GM12878 (cell line): ENCODE measurements at regions not wholly inside any gene's neighbourhood (a gene's known extent, or its start where the extent isn't known, plus 50 kb on each side); places are given as distances from the start of the nearest gene placed in this dataset.

Source experiments
- ATAC-seq: fragments of 200-7000 bp; cut with Tn5 transposase; 3 replicates; pipeline ENCODE4 v1.9.1; 2020; ENCODE audit warnings: mild to moderate bottlenecking, moderate library complexity
- BruUV-seq: library from RNA; stranded (reverse); fragments of 400-500 nt; replicated peaks from 2 replicates; lab custom pipeline; 2021; lab: Mats Ljungman, UMichigan
- CTCF ChIA-PET: fragments of 300-600 bp; sonication (Branson Sonifier 250); formaldehyde crosslinking; extraction: SDS; loops from one replicate; lab custom pipeline; 2021; ENCODE audit warnings: inconsistent platforms; lab: Yijun Ruan, JAX
- POLR2A ChIA-PET: fragments of 350-600 bp; formaldehyde crosslinking; extraction: SDS; loops from one replicate; lab custom pipeline; 2021; ENCODE audit warnings: inconsistent platforms; lab: Charles Lee
- RAD21 ChIA-PET: fragments of 300-600 bp; sonication (Branson Sonifier 250); formaldehyde crosslinking; loops from one replicate; lab custom pipeline; 2023; ENCODE audit warnings: antibody characterized with exemption; ENCODE audit not compliant: unreplicated experiment; lab: Charles Lee
- SMC1A ChIA-PET: fragments of 300-600 bp; sonication (Branson Sonifier 250); formaldehyde crosslinking; loops from one replicate; lab custom pipeline; 2023; ENCODE audit not compliant: unreplicated experiment, uncharacterized antibody; lab: Charles Lee
- DNase-seq: peaks from one replicate; pipeline ENCODE4 v3.0.0-alpha.2; 2011; ENCODE audit warnings: low read depth, low spot score
- FAIRE-seq: peaks from 3 replicates; lab custom pipeline; 2011; peaks lifted over from hg19 to GRCh38; lab: Jason Lieb, UNC
- H2AFZ ChIP-seq: 2 replicates; pipeline ENCODE4 v1.6.0; 2011; ENCODE audit warnings: low read depth, low read length, control low read depth; ENCODE audit not compliant: control insufficient read depth
- H3K27ac ChIP-seq: 2 replicates; pipeline ENCODE4 v1.5.1; 2011; ENCODE audit warnings: control low read depth; ENCODE audit not compliant: control insufficient read depth, insufficient read depth
- H3K27me3 ChIP-seq, 2 experiments: replicated peaks in 1 of 2; 2 replicates each; pipeline versions ENCODE4 v1.6.0 to v1.6.1; 2011; ENCODE audit warnings: low read length in 1 of 2; ENCODE audit not compliant: control insufficient read depth in 2 of 2, insufficient read depth in 2 of 2
- H3K36me3 ChIP-seq, 2 experiments: 2 replicates each; pipeline ENCODE4 v1.5.1; 2011; ENCODE audit warnings: low read length in 1 of 2; ENCODE audit not compliant: control insufficient read depth in 2 of 2, insufficient read depth in 2 of 2
- H3K4me1 ChIP-seq: 2 replicates; pipeline ENCODE4 v1.6.1; 2011; ENCODE audit warnings: mild to moderate bottlenecking, low read length, moderate library complexity, mixed read lengths; ENCODE audit not compliant: control insufficient read depth, insufficient read depth
- H3K4me2 ChIP-seq: 2 replicates; pipeline ENCODE4 v1.6.0; 2011; ENCODE audit warnings: control low read depth; ENCODE audit not compliant: control insufficient read depth, insufficient read depth
- H3K4me3 ChIP-seq: fragments of 200-600 bp; sonication (generic); 2 replicates; pipeline ENCODE4 v1.5.1; 2016
- H3K79me2 ChIP-seq: 2 replicates; pipeline ENCODE4 v1.6.0; 2011; ENCODE audit warnings: low read length; ENCODE audit not compliant: control insufficient read depth, insufficient read depth
- H3K9ac ChIP-seq: 2 replicates; pipeline ENCODE4 v1.8.0; 2011; ENCODE audit warnings: low read length, control low read depth, mixed read lengths; ENCODE audit not compliant: control insufficient read depth, insufficient read depth
- H3K9me3 ChIP-seq: replicated peaks from 3 replicates; pipeline ENCODE4 v1.5.1; 2011; ENCODE audit warnings: mild to moderate bottlenecking, low read length; ENCODE audit not compliant: control insufficient read depth, insufficient read depth
- H4K20me1 ChIP-seq: 2 replicates; pipeline ENCODE4 v1.6.0; 2011; ENCODE audit not compliant: control insufficient read depth, insufficient read depth
- CBX3 ChIP-seq: fragments of 200-600 bp; sonication (generic); IDR thresholded peaks from 2 replicates; pipeline ENCODE4 v1.6.1; 2016; ENCODE audit warnings: low read depth, borderline replicate concordance
- CBX5 ChIP-seq: sonication (generic); IDR thresholded peaks from 2 replicates; pipeline ENCODE4 v1.6.1; 2016; ENCODE audit warnings: low read depth, moderate library complexity, mild to moderate bottlenecking, inconsistent platforms
- CTCF ChIP-seq, 3 experiments: IDR thresholded peaks in 2 of 3; conservative IDR thresholded peaks in 1 of 3; 2 replicates each; pipeline ENCODE4 v1.5.1; 2011; ENCODE audit warnings: low read depth in 3 of 3, low read length in 3 of 3, mild to moderate bottlenecking in 3 of 3, control low read depth in 2 of 3, moderate library complexity in 2 of 3, inconsistent platforms in 1 of 3, mixed read lengths in 1 of 3; ENCODE audit not compliant: control insufficient read depth in 2 of 3, insufficient read depth in 1 of 3; ENCODE audit errors: extremely low read depth in 1 of 3
- EZH2 ChIP-seq: IDR thresholded peaks from 2 replicates; pipeline ENCODE4 v1.6.1; 2012; ENCODE audit warnings: low read depth, mild to moderate bottlenecking, control low read depth, inconsistent platforms, low read length, borderline replicate concordance; ENCODE audit not compliant: control insufficient read depth
- IKZF1 ChIP-seq: fragments of 450-650 bp; conservative IDR thresholded peaks from 2 replicates; pipeline ENCODE4 v1.6.1; 2017; ENCODE audit warnings: antibody characterized with exemption, mild to moderate bottlenecking
- MYC ChIP-seq: IDR thresholded peaks from 2 replicates; pipeline ENCODE4 v1.6.1; 2011; ENCODE audit warnings: mild to moderate bottlenecking, low read length, moderate library complexity, inconsistent platforms; ENCODE audit not compliant: insufficient read depth, insufficient replicate concordance, insufficient read length, severe bottlenecking
- NFYA ChIP-seq: IDR thresholded peaks from 2 replicates; pipeline ENCODE4 v1.6.1; 2011; ENCODE audit warnings: low read depth, mild to moderate bottlenecking, low read length, improper control_type of control experiment, borderline replicate concordance
- NRF1 ChIP-seq: conservative IDR thresholded peaks from 2 replicates; pipeline ENCODE4 v1.6.1; 2011; ENCODE audit warnings: mild to moderate bottlenecking, low read depth, low read length, improper control_type of control experiment
- POLR2AphosphoS5 ChIP-seq: IDR thresholded peaks from 2 replicates; pipeline ENCODE4 v1.6.1; 2011; ENCODE audit warnings: mild to moderate bottlenecking, low read length, inconsistent platforms
- RBBP5 ChIP-seq: fragments of 200-600 bp; sonication (generic); conservative IDR thresholded peaks from 2 replicates; pipeline ENCODE4 v1.6.1; 2016
- RELB ChIP-seq: fragments of 450-650 bp; IDR thresholded peaks from 2 replicates; pipeline ENCODE4 v1.6.1; 2017; ENCODE audit warnings: low read depth, mild to moderate bottlenecking, moderate library complexity
- SRF ChIP-seq, 2 experiments: IDR thresholded peaks; 2 replicates each; pipeline ENCODE4 v1.6.1; 2011; ENCODE audit warnings: low read depth in 2 of 2, low read length in 2 of 2, mild to moderate bottlenecking in 1 of 2, moderate library complexity in 1 of 2
- TARDBP ChIP-seq: IDR thresholded peaks from 2 replicates; pipeline ENCODE4 v1.6.1; 2016; ENCODE audit warnings: borderline replicate concordance
- ZZZ3 ChIP-seq: IDR thresholded peaks from 2 replicates; pipeline ENCODE4 v1.6.1; 2011; ENCODE audit warnings: low read depth; ENCODE audit not compliant: control insufficient read depth, insufficient read length
- WGBS: methylation state at CpG from one replicate; pipeline ENCODE4 v1.1.6; 2016; ENCODE audit warnings: low lambda C conversion rate; ENCODE audit not compliant: insufficient replicate concordance, insufficient coverage; ENCODE audit errors: missing lambda C conversion rate; 5-methylcytosine and 5-hydroxymethylcytosine counted together
- in situ Hi-C: fragments of 300-500 bp; cut with MboI; formaldehyde crosslinking; loops from 9 replicates; pipeline ENCODE4 v1.14.3; 2018; ENCODE audit warnings: mixed read lengths
- intact Hi-C: fragments of 100-400 bp; cut with micrococcal nuclease; formaldehyde crosslinking; loops from one replicate; pipeline ENCODE4 v1.14.2; 2022; ENCODE audit not compliant: unreplicated experiment

- no peak for FAIRE-seq
- CTCF ChIA-PET, result no interaction called here
- in situ Hi-C loops, result no loop called here
- no peaks in the 10 kb centered on the region; a peak in 3 of 4 replicates for H3K27me3 ChIP-seq
- RAD21 ChIA-PET, result no interaction called here
- no peaks in the 10 kb centered on the region for H4K20me1 ChIP-seq
- no peaks in the 10 kb centered on the region for H3K79me2 ChIP-seq
- no peak overlapping the region for H3K4me3 ChIP-seq
- H3K4me2 ChIP-seq, result no peak overlapping the region
- no peaks in the 10 kb centered on the region for H3K4me1 ChIP-seq
- intact Hi-C loops, result no loop called here
- no peaks in the 10 kb centered on the region for H3K9me3 ChIP-seq
- BruUV-seq, result no TSS peak
- no peak for ATAC-seq
- H3K27ac ChIP-seq, result no peak overlapping the region
- DNase-seq, result no peak
- TF ChIP-seq NFYA (no peak), CBX5 (no peak), CTCF (IDR thresholded peaks at IDR 0.05 in 2 of 3, conservative IDR thresholded peaks at IDR 0.05 in 1 of 3; ENCODE audit: control insufficient read depth in 2 of 3, extremely low read depth in 1 of 3, insufficient read depth in 1 of 3, low read depth in 3 of 3, low read length in 3 of 3) (no peak), NRF1 (no peak), RELB (no peak), IKZF1 (no peak), RBBP5 (no peak), MYC (no peak), POLR2AphosphoS5 (no peak), SRF (IDR thresholded peaks at IDR 0.05; ENCODE audit: low read depth in 2 of 2, low read length in 2 of 2) (no peak), ZZZ3 (no peak), TARDBP (no peak), EZH2 (no peak), CBX3 (no peak)
- SMC1A ChIA-PET, result no interaction called here
- POLR2A ChIA-PET, result no interaction called here
- no peaks in the 10 kb centered on the region for H3K36me3 ChIP-seq
- WGBS, result 4% methylated on average over 6 of the region's 6 CpGs
- H3K9ac ChIP-seq, result no peak overlapping the region
- no peak overlapping the region for H2AFZ ChIP-seq
Measured at GRCh38 chr9:135174248-135174647, 86.8 kb downstream of the OLFM1 start.
